Amniotic epithelial cell (primary cell): ENCODE measurements at regions not wholly inside any gene's neighbourhood (a gene's known extent, or its start where the extent isn't known, plus 50 kb on each side); places are given as distances from the start of the nearest gene placed in this dataset.
A peak's percentile ranks its signal among the peaks of the same experiment; 100 is the strongest.

Experiments
- DNase-seq: peaks from one replicate; pipeline ENCODE4 v3.0.0-alpha.2; 2010; ENCODE audit warnings: low read depth

DNA sequence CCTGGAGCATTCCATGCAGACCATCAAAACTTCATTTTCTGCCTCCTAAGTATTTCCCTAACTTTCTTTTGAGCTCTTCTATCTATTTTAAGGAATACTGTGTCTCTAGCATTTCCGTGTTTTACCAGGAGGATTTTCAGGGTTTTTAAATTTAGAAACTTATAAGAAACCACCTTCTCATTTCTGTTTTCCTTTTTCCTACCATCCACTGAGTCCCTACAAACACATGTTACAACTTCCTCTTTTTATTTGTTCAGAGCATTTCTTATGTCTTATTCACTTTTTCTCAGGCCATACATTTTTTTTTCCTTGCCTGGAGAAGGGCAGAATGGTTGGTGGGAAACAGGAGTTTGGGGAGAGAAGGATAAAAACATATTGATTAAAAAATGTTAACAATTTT is 130.0 kb upstream of the BMP5 start:
- no peak for DNase-seq

GRCh38 chr6:56004426-56004825 is 129.0 kb upstream of the BMP5 start:
- peak; percentile 54 for DNase-seq

DNA sequence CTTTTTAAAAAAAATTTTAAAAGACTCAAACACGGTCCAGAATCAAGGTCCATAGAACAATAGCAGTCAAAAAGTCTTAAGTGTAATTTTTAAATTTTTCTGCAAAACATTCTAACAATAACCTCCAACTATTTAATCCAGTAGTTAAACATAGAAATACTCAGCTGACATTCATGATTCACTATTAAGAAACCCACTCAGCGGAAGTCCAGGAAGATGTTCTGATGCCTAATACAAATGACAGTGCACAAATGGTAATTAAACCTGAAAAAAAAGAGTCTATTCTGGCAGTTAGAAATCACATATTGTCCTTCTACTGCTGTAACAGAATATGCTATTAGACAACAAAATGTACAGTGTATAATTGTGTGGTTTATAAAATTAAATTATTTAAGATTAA is 128.2 kb upstream of the BMP5 start:
- DNase-seq, result no peak

DNA sequence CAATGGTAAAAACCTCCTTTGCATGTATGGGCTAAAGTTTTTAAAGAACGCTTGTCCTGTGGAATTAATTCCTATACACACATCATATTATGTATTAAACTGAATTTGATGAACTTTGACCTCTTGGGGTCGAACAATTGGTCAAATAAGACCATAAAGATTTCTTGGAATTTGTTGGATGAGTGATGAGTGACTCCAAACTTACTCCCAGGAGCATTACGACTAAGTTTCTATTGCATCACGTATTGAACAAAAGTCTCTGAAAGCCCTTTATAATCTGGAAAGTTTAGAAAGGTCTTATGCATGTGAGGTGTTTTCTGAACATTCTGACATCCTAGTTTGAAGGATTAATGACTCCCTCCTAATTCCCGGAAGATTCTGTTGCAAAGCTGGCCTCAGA is 126.9 kb upstream of the BMP5 start:
- no peak for DNase-seq

GRCh38 chr6:55998576-55998975 is 123.2 kb upstream of the BMP5 start:
- DNase-seq, result no peak

DNA sequence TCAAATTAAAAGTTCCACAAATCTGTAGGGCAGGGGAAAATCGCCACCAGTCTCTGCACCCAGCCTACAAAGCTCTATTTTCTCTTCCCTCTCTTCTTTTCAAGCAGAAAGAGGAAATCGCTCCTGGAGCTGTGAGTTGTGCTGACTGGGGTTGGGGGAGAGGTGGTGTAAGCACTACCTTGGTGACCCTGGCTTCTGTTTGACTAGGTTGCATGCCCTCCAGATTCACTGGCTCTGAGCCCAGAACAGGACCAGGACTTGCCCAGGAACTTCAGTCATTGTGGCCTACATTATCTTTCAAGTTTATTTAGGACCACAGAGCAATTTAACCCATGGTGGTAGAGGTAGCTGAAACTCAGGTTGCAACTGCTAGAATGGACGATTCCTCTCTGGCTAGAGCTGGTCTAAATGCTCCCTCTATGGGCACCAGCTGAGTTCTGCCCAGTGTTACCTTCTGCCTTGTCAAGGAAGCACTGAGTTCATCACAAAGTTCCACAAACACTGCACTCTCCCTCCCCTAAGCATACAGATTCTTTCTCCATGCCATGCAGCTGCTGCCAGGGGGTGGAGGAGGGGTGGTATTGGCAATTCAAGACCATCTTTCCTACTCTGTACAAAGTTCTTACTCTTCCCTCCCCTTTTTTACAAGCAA is 122.0 kb upstream of the BMP5 start:
- no peak for DNase-seq

- no peak for DNase-seq
Observed at GRCh38 chr6:55994531-55994930, 119.1 kb upstream of the BMP5 start.

DNA sequence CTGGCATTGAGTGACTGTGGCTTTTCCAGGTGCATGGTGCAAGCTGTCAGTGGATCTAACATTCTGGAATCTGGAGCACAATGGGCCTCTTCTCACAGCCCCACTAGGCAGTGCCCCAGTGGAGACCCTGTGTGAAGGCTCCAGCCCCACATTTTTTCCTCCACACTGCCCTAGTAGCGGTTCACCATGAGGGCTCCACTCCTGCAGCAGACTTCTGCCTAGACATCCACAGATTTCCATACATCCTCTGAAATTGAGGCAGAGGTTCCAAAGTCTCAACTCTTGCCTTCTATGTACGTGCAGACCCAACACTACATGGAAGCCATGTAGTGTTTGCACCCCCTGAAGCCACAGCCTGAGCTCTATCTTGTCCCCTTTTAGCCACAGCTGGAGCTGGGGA is 118.0 kb upstream of the BMP5 start:
- no peak for DNase-seq

DNA sequence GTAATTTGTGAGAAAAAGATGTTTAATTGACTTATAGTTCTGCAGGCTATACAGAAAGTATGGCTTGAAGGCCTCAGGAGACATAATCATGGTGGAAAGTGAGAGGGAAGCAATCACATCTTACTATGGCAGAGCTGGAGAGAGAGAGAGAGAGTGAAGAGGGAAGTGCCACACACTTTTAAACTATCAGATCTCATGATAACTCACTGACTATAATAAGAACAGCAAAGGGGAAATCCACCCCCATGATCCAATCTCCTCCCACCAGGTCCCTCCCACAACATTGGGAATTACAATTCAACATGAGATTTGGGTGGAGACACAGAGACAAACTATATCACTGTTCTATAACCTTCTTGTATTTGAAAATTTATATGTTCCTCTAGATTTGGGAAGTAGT is 117.2 kb upstream of the BMP5 start:
- DNase-seq, result no peak

- DNase-seq, result no peak
Observed at GRCh38 chr6:55985309-55985708, 109.9 kb upstream of the BMP5 start.

GRCh38 chr6:55983861-55984260 is 108.5 kb upstream of the BMP5 start:
- no peak for DNase-seq

DNA sequence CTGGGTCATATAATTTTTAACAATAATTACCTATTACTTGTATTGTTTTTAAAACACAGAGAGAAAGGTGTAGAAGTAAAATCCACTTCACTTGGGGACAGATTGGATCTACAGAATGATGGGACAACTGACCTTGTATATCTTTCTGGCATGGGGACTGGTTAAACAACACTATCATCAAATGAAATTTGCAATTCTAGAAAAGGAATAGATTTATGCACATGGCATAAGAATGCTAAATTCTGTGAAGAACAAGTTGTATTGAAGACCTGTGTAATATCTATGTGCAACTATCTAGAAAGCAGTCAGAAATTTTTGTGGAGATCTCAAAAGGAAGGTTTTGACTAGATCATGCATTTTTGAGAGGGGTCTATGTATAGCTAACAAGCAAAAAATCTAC is 106.3 kb upstream of the BMP5 start:
- no peak for DNase-seq

DNA sequence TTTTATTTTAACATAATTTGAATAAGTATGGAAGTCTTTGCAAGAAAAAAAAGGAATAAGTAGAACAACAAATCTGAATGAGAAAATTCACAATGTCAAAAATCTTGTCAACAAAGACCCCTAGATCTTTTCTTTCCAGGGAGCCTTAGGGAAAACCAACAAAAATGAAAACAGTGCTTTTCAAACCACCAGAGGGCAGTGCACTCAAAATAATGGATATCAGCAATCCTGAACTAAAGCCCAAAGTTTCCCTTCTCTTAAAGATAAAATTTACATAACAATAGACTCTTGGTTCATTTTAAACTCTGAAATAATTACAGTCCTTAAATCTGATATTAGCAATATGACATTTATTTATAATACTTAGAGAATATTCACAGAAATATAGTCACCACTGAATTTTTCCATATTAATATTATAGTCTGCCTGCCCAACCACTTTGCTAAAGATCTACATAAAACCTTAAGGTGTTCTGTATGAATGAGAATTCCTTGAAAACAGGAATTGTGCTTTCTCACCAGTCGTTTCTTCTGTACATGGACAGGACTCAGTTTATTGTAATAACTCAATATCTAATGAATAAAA is 105.3 kb upstream of the BMP5 start:
- DNase-seq, result peak; percentile 32

GRCh38 chr6:55979526-55979925 is 104.1 kb upstream of the BMP5 start:
- DNase-seq, result no peak

GRCh38 chr6:55977959-55978665 is 102.7 kb upstream of the BMP5 start:
- no peak for DNase-seq

DNA sequence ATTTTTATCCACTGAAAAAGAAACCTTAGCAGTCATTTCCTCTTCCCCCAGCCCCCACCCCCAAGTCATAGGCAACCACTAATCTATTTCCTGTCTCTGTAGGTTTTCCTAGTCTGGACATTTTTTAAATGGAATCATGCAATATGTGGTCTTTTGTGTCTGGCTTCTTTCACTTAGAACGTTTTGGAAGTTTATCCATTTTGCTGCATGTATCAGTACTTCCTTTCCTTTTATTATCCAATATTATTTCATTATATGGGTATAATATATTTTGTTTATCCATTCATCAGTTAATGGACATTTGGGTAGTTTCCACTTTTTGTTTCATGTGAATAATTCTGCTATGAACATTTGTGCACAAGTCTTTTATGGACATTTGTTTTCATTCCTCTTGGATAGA is 99.3 kb upstream of the BMP5 start:
- no peak for DNase-seq

DNA sequence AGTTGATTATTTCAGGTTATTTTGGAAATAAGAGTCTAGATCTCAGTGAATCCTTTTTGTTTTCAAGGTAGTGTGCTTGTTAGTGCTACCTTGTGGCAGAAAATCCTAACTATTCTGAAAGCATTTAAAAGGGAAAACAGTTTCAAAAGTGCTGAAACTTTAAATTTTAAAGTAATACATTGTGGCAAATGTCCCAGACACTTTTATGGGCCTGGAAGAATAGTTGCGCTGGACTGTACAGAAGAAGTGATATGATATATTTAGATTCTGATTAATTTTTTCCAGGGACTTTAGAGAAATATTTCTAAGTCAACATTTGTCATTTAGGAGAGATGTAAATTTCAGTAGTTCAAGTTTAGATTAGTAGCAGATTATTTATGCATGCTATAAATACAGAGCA is 96.7 kb upstream of the BMP5 start:
- DNase-seq, result no peak

- no peak for DNase-seq
Observed at GRCh38 chr6:55969526-55969925, 94.1 kb upstream of the BMP5 start.

DNA sequence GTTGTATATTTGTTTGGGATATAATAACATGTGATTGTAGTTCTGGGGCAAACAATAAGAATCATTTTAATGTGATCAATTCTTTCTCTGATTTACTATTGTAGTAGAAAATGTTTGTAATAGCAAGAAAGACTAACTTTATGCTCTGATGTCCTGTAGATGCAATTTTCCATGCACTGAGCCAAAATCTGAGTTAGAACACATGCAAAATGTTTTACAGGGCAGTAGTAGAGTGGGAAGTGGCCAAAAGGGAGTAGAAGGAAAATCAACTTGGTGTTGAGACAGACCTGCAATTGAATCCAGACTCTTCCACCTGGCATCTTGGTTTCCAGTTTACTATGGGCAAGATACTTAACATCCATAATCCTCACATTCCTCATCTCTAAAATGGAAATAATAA is 93.5 kb upstream of the BMP5 start:
- no peak for DNase-seq

- no peak for DNase-seq
Observed at GRCh38 chr6:55964136-55964535, 88.7 kb upstream of the BMP5 start.

DNA sequence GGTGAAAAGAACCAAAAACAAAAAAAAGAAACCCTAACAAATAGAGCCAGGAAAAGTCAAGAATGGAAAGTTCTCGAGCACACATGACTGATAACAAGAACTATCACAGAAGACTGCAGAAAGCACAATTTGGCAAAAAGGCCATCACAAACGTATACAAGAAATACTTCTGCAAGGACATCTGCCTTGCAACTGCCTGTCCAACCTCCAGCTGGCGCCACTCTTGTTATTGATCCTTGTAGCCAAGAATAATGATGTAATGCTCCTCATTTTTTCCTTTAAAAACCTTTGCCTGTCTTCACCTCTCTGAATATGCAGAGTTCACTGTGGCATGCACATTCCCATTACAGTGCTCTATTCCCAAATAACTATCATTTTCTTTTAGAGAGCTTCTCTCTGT is 87.9 kb upstream of the BMP5 start:
- DNase-seq, result no peak

- DNase-seq, result no peak
Observed at GRCh38 chr6:55960344-55960743, 85.0 kb upstream of the BMP5 start.

- no peak for DNase-seq
Observed at GRCh38 chr6:55958790-55959189, 83.4 kb upstream of the BMP5 start.

- DNase-seq, result no peak
Observed at GRCh38 chr6:55957961-55958422, 82.6 kb upstream of the BMP5 start.
